GM23338 (cell line): ENCODE measurements at regions not wholly inside any gene's neighbourhood (a gene's known extent, or its start where the extent isn't known, plus 50 kb on each side); places are given as distances from the start of the nearest gene placed in this dataset.
A peak's percentile ranks its signal among the peaks of the same experiment; 100 is the strongest.
"Not testable (repeated sequence)": the region's sequence is repeated elsewhere in the genome, so short reads cannot be mapped to it uniquely, and the experiment has no call there.

Experiments used
- ATAC-seq: fragments of 200-7000 bp; cut with Tn5 transposase; 3 replicates; pipeline ENCODE4 v1.9.1; 2020
- DNase-seq: peaks from one replicate; pipeline ENCODE4 v3.0.0-alpha.2; 2015; ENCODE audit warnings: low spot score
- H2AFZ ChIP-seq: fragments of 200-600 bp; sonication (generic); 2 replicates; pipeline ENCODE4 v1.8.0; 2016; ENCODE audit warnings: antibody characterized with exemption, mild to moderate bottlenecking, moderate library complexity
- H3F3A ChIP-seq: fragments of 200-600 bp; sonication (generic); replicated peaks from 2 replicates; pipeline ENCODE4 v1.8.0; 2017; ENCODE audit warnings: antibody characterized with exemption, mixed run types, low read depth
- H3K27ac ChIP-seq: fragments of 200-600 bp; sonication (generic); 2 replicates; pipeline ENCODE4 v1.6.1; 2016; ENCODE audit warnings: low read depth
- H3K27me3 ChIP-seq: fragments of 200-600 bp; sonication (generic); 2 replicates; pipeline ENCODE4 v1.8.0; 2016; ENCODE audit warnings: mild to moderate bottlenecking, mixed run types, moderate library complexity; ENCODE audit not compliant: insufficient read depth
- H3K36me3 ChIP-seq: fragments of 200-600 bp; sonication (generic); 2 replicates; pipeline ENCODE4 v1.8.0; 2016; ENCODE audit warnings: mild to moderate bottlenecking; ENCODE audit not compliant: insufficient read depth
- H3K4me1 ChIP-seq: fragments of 200-600 bp; sonication (generic); 2 replicates; pipeline ENCODE4 v1.8.0; 2016; ENCODE audit warnings: mild to moderate bottlenecking, moderate library complexity; ENCODE audit not compliant: insufficient read depth
- H3K4me2 ChIP-seq: fragments of 200-600 bp; sonication (generic); 2 replicates; pipeline ENCODE4 v1.7.1; 2017; ENCODE audit warnings: mixed run types
- H3K4me3 ChIP-seq: fragments of 200-600 bp; sonication (generic); 2 replicates; pipeline ENCODE4 v1.6.1; 2016; ENCODE audit warnings: mixed run types
- H3K79me2 ChIP-seq: fragments of 200-600 bp; sonication (generic); replicated peaks from 2 replicates; pipeline ENCODE4 v1.8.0; 2017; ENCODE audit warnings: mild to moderate bottlenecking; ENCODE audit not compliant: insufficient read depth
- H3K9me2 ChIP-seq: fragments of 200-600 bp; sonication (generic); 2 replicates; pipeline ENCODE4 v1.8.0; 2017; ENCODE audit not compliant: insufficient read depth
- H4K20me1 ChIP-seq: fragments of 200-600 bp; sonication (generic); replicated peaks from 2 replicates; pipeline ENCODE4 v1.8.0; 2017; ENCODE audit warnings: mild to moderate bottlenecking; ENCODE audit not compliant: insufficient read depth
- H3K27ac Mint-ChIP-seq: 2 replicates; pipeline ENCODE4 v1.8.0; 2020; ENCODE audit warnings: inconsistent platforms, mild to moderate bottlenecking, moderate library complexity, mixed read lengths
- H3K27me3 Mint-ChIP-seq: 3 replicates; pipeline ENCODE4 v1.8.0; 2022; ENCODE audit warnings: low read depth, mild to moderate bottlenecking, moderate library complexity, mixed read lengths, inconsistent platforms; ENCODE audit not compliant: insufficient read depth, poor library complexity
- H3K36me3 Mint-ChIP-seq: 3 replicates; pipeline ENCODE4 v1.8.0; 2021; ENCODE audit warnings: low read depth, mild to moderate bottlenecking, inconsistent platforms, moderate library complexity, mixed read lengths
- H3K4me1 Mint-ChIP-seq: 3 replicates; pipeline ENCODE4 v1.8.0; 2020; ENCODE audit warnings: mild to moderate bottlenecking, inconsistent platforms, mixed read lengths
- H3K4me3 Mint-ChIP-seq: 3 replicates; pipeline ENCODE4 v1.8.0; 2021; ENCODE audit warnings: moderate library complexity, mild to moderate bottlenecking, inconsistent platforms, mixed read lengths
- H3K9me3 Mint-ChIP-seq: 3 replicates; pipeline ENCODE4 v1.8.0; 2020; ENCODE audit warnings: moderate library complexity, mild to moderate bottlenecking, inconsistent platforms, mixed read lengths
- TF ChIP-seq, protein P1 (sequence below), 2 experiments: fragments of 200-600 bp in 1 of 2; sonication (generic) in 1 of 2; conservative IDR thresholded peaks; 2 replicates each; pipeline versions ENCODE4 v1.5.1 to v1.6.1; 2016 to 2017; ENCODE audit warnings: antibody characterized with exemption in 2 of 2, low read depth in 2 of 2, mild to moderate bottlenecking in 2 of 2, moderate library complexity in 1 of 2

- not testable (repeated sequence) for H3K9me2 ChIP-seq, H3K4me3 Mint-ChIP-seq, H3K4me2 ChIP-seq, H3F3A ChIP-seq, DNase-seq, H4K20me1 ChIP-seq, H3K27me3 ChIP-seq, ATAC-seq, H3K27me3 Mint-ChIP-seq, H3K9me3 Mint-ChIP-seq, H3K27ac Mint-ChIP-seq, H3K36me3 Mint-ChIP-seq, H3K4me3 ChIP-seq, H3K79me2 ChIP-seq, H3K36me3 ChIP-seq, H3K4me1 ChIP-seq, H2AFZ ChIP-seq, H3K27ac ChIP-seq
- peaks cover 18% of the 10 kb centered on the region for H3K4me1 Mint-ChIP-seq
Measured at GRCh38 chr20:47978428-47979120, 193.3 kb upstream of the SULF2 start.

- H3K4me3 Mint-ChIP-seq, DNase-seq, H3K9me3 Mint-ChIP-seq, H3K36me3 ChIP-seq, H3K27me3 ChIP-seq, H3K27ac Mint-ChIP-seq, H3K4me3 ChIP-seq, H3K79me2 ChIP-seq, H3K27ac ChIP-seq, H2AFZ ChIP-seq, H3K36me3 Mint-ChIP-seq, H4K20me1 ChIP-seq, H3K27me3 Mint-ChIP-seq, H3K4me2 ChIP-seq, ATAC-seq, H3F3A ChIP-seq, H3K9me2 ChIP-seq, H3K4me1 ChIP-seq: not testable (repeated sequence)
- peaks cover 25% of the 10 kb centered on the region for H3K4me1 Mint-ChIP-seq
Measured at GRCh38 chr20:47977789-47978252, 192.5 kb upstream of the SULF2 start.

- DNase-seq, H3K27ac ChIP-seq: not testable (repeated sequence)
- TF ChIP-seq, protein P1, sequence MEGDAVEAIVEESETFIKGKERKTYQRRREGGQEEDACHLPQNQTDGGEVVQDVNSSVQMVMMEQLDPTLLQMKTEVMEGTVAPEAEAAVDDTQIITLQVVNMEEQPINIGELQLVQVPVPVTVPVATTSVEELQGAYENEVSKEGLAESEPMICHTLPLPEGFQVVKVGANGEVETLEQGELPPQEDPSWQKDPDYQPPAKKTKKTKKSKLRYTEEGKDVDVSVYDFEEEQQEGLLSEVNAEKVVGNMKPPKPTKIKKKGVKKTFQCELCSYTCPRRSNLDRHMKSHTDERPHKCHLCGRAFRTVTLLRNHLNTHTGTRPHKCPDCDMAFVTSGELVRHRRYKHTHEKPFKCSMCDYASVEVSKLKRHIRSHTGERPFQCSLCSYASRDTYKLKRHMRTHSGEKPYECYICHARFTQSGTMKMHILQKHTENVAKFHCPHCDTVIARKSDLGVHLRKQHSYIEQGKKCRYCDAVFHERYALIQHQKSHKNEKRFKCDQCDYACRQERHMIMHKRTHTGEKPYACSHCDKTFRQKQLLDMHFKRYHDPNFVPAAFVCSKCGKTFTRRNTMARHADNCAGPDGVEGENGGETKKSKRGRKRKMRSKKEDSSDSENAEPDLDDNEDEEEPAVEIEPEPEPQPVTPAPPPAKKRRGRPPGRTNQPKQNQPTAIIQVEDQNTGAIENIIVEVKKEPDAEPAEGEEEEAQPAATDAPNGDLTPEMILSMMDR (conservative IDR thresholded peaks at IDR 0.05; ENCODE audit: low read depth in 2 of 2): peak in 1 of 2 experiments; percentile 22; a peak in 2 of 4 replicates
Measured at GRCh38 chr20:47977017-47977788, 191.9 kb upstream of the SULF2 start.

More at GRCh38 chr20:47977017-47977788, 191.9 kb upstream of the SULF2 start:
- H3K4me3 ChIP-seq, H3K4me2 ChIP-seq, H4K20me1 ChIP-seq, H3K27me3 ChIP-seq, H3K4me3 Mint-ChIP-seq, H3K36me3 Mint-ChIP-seq, H3K9me2 ChIP-seq, H3K27ac Mint-ChIP-seq, H3F3A ChIP-seq, H3K9me3 Mint-ChIP-seq, H3K79me2 ChIP-seq, H3K27me3 Mint-ChIP-seq, ATAC-seq, H3K36me3 ChIP-seq, H2AFZ ChIP-seq: not testable (repeated sequence)
- H3K4me1 ChIP-seq: peaks cover 14% of the 10 kb centered on the region
- peaks cover 31% of the 10 kb centered on the region for H3K4me1 Mint-ChIP-seq
